VCaP (cell line): ENCODE measurements at regions not wholly inside any gene's neighbourhood (a gene's known extent, or its start where the extent isn't known, plus 50 kb on each side); places are given as distances from the start of the nearest gene placed in this dataset.

Source experiments
- H3K27ac ChIP-seq: fragments of 450-650 bp; 2 replicates; pipeline ENCODE4 v1.5.1; 2017
- TF ChIP-seq, protein P1 (sequence below): fragments of 450-650 bp; conservative IDR thresholded peaks from 2 replicates; pipeline ENCODE4 v1.5.1; 2017; ENCODE audit warnings: mild to moderate bottlenecking, moderate library complexity

DNA sequence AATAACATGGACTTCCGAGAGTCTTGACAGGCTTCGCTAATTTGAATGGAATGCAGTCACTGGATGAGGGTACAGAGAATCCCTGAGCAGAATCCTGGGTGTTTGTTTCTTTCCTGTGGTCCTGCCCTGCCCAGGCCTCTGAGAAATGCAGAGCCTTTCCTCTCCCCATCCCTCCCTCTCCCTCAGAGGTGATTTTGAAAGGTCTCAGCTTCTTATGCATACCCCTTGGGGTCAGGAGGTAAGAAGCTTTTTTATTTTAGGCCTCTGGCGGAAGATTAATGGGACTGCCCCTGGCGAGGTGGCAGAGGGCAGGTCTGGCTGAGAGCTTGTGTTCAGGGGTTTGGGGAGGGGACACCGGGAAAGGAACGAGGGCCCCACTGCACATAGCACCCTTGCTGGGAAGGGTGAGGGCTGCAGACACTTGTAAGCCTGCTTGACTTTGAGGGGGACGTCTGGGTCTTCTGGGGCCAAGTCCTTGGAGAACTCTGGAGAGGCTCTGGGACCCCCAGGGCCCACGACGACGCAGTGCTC, 116.5 kb upstream of the SLC45A1 start:
- TF ChIP-seq, protein P1, sequence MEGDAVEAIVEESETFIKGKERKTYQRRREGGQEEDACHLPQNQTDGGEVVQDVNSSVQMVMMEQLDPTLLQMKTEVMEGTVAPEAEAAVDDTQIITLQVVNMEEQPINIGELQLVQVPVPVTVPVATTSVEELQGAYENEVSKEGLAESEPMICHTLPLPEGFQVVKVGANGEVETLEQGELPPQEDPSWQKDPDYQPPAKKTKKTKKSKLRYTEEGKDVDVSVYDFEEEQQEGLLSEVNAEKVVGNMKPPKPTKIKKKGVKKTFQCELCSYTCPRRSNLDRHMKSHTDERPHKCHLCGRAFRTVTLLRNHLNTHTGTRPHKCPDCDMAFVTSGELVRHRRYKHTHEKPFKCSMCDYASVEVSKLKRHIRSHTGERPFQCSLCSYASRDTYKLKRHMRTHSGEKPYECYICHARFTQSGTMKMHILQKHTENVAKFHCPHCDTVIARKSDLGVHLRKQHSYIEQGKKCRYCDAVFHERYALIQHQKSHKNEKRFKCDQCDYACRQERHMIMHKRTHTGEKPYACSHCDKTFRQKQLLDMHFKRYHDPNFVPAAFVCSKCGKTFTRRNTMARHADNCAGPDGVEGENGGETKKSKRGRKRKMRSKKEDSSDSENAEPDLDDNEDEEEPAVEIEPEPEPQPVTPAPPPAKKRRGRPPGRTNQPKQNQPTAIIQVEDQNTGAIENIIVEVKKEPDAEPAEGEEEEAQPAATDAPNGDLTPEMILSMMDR, result no peak
- no peak overlapping the region for H3K27ac ChIP-seq

DNA sequence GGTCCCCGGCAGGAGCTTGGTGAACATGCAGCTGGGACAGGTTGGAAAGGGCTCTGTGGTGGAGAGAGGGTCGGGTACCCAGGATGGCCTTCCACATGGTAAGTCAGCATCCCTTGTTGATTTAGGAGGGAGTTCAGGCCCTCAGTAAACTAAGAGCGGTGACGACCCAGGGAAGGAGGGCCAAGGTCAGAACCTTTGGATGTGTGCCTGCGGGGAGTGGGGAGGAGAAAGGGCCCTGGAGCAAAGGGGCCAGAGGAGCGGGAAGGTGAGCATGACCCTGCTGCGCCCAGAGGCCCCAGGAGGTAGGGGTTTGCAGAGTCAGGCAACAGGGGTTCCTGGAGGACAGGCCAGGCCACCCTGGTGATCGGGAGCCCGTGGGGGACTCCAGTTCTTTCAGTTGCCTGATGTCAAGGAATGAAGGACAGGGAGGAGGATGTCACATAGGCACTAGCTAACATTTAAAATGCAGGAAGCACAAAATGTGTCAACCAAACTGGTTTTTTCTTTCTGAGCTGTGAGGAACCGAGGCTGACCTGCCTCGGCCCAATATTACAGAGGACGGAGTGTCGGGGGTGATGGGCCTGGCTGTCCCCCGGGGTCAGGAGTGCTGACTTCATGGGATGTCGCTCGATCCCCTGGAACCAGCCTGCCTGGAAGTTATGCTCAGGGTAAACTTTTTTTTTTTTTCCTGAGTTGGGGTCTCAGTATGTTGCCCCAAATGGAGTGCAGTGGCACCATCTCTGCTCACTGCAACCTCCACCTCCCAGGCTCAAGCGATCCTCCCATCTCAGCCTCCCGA, 117.4 kb upstream of the SLC45A1 start:
- TF ChIP-seq, protein P1, result no peak
- no peak overlapping the region for H3K27ac ChIP-seq

DNA sequence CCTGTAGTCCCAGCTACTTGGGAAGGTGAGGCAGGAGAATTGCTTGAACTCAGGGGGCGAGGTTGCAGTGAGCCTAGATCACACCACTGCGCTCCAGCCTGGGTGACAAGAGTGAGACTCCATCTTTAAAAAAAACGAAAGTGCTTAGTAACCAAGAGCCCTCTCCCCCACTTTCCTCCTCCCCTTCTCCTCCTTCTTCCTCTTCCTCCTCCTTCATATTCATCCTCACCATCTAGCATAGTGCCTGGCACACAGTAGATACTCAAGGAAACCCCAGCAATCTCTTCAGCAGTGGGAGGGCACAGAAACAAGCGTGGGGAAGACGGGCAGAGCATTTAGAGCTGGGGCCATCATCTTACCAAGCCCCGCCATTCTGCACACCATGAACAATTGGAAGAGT, 119.4 kb upstream of the SLC45A1 start:
- H3K27ac ChIP-seq, result no peak overlapping the region
- TF ChIP-seq, protein P1, result no peak

DNA sequence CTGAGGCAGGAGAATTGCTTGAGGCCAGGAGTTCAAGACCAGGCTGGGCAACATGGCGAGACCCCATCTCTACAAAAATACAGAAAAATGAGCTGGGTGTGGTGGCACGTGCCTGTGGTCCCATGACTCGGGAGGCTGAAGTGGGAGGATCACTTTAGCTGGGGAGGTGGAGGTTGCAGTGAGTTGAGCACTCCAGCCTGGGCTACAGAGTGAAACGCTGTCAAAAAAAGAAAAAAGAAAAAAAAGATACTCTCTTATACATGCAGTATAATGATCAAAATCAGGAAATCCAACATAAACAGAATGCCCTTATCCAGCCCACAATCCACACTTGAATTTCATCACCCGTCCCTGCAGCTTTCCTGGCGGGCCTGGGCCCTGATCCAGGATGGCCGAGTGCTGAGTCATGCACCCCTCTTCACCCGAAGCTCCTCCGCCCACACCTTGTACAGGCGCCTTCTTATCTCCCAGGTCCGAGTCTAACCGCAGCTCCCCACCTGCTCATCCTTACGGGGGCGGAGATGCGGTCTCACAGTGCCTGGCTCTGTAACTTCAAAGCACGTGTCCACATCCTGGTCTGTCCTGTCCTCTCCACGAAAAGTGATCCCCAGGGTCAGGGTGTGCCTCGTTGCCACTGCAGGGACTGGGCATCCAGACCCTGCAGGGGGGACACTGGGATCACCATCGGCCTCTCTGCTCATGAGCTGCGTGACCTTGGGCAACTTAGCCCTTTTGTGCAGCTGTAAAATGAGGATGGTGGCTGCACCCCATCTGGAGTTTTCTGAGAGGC, 120.2 kb upstream of the SLC45A1 start:
- no peak overlapping the region for H3K27ac ChIP-seq
- TF ChIP-seq, protein P1, result no peak

DNA sequence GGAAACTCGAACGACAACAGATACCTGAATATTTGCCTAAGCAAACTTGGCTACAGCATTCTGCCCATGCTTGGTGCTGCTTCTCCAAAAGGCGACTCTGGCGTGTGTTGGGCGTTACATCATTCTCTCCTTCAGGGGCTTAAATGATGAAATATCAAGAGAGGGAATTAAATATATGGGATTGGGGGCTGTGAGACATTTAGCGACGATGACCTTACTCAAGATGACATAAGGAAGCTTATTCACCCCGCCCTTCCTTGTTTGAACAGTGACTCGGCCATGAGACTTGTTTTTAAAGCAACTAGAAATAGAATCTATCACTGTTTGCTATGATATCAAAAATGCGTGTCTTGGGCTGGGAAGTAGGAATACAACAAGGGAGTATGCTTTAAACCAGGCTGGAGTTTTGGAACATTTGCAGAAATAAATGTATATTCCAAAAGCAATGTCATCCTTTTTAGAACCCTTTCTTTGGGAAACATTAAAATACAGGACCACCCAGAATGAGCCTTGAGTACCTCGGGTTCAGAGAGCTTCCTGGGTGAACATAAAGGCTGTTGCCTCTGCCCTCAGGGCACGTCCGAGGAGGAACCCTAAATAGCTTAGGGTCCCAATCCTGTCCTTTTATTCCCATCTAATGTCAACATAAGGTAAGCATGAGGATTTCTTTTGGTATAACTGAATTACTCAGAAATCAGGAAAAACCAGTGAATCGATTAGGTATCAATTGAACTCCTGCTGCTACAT, 123.3 kb upstream of the SLC45A1 start:
- TF ChIP-seq, protein P1, result no peak
- no peak overlapping the region for H3K27ac ChIP-seq

DNA sequence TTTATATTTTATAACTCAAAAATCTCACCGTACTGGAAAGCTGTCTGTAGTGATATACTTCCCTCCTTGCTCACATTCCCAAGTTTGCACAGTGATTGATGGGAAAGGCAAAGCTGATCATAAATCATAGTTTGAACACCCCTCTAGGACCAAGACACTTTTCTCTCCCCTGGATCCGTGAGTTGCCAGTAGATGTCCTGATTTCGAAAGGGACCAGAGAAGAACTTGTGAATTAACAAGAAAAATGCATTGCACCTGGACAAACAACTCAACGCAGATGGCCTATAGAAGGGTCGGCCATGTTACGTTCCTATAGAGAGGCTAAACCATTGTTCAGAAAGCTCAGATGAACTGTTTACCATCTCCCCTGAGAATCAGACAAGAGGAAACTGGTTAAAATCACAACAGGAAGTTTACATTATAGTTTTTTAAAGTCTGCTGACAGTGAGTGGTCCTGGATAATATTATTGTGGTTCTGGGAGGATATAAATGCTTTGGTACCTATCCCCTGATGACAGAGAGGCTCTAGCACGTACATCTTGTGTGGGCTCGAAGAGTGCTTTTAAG, 124.0 kb upstream of the SLC45A1 start:
- TF ChIP-seq, protein P1, result no peak
- no peak overlapping the region for H3K27ac ChIP-seq

DNA sequence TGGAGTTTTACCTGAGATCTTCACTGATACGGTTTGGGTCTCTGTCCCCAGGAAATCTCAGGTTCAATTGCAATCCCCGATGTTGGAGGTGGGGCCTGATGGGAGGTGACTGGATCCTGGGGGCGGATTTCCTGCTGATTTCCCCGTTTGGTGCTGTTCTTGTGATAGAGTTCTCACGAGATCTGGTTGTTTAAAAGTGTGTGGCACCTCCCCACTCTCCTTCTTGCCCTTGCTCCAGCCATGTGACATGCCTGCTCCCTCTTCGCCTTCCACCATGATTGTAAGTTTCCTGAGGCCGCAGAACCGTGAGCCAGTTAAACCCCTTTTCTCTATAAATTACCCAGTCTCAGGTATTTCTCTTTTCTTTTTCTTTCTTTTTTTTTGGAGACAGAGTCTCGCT, 126.4 kb upstream of the SLC45A1 start:
- TF ChIP-seq, protein P1, result no peak
- H3K27ac ChIP-seq, result no peak overlapping the region
